ENCODE measurements at regions not wholly inside any gene's neighbourhood (a gene's known extent, or its start where the extent isn't known, plus 50 kb on each side); places are given as distances from the start of the nearest gene placed in this dataset.

DNA sequence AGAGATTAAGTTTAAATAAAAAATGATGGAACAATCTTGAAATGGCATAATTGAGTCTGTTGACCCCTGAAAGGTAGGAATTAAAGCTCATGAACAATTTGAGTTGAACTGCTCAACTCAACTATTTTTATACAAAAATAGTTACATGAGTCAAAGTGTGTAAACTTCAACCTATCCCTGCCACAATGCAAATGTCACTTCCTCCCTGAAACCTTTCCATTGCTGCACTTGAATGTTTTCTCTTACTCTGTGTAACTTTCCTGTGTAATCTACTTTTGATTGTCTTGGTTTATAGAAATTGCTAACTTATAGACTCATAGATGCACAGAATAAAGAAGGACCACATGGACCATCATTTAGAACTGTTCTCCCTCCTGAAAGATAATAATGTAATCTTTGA, 218.5 kb downstream of the GBA3 start:
- DNase-seq = no peak

- DNase-seq = no peak
These were observed 217.5 kb downstream of the GBA3 start for GRCh38 chr4:22910200-22910599.

DNA sequence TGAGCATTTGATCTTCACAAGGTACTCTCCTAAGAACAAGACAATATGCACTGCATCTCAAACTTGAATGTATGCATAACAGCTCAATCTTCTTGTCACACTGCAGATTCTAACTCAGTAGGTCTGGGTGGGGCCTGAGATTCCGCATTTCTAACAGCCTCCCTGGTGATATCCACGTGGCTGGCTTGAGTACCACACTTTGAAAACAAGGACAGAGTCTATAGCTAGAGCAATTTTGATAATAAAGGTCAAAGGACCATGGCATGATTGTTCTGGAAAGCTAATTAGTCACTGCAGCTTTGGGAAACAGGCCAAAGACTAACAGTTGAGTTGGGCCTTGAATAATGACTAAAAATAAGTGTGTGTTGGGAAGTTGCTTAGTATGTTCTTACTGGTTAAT, 213.3 kb downstream of the GBA3 start:
- DNase-seq = no peak

DNA sequence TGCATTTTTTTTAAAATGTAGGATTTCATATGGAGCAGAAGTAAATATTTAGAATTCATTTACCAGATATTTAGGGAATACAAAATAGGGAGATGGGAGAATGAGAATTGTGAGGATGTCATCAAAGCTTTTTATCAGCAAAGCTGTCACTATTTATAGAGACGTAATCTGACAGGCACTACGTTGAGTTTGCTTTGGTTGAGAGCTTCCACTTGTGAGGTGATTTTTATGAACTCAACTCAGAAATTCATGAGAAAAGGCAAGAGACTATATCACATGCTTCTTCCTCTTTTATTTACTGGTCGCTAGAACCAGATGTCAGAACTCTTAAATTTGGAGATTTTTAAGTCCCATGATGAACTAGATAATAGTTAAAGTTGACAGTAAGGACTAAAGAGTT, 211.2 kb downstream of the GBA3 start:
- no peak for DNase-seq

DNA sequence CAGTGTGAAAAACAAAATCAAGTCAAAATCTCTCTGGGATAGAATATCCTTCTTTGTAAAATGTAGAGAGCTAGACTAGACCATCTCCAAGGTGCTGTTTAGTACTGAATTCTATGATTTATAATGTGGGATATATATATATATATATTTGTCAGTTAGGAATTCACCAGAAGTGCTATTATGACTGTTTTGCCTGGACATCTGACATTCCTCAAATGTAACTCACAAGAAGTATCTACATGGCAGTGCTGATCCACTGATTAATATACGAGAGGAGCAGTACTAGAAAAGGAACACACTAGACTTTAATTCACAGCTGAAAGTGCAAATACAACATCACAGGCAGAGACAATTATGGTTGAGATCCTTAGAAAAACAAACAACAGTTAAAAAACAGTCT, 208.9 kb downstream of the GBA3 start:
- no peak for DNase-seq

DNA sequence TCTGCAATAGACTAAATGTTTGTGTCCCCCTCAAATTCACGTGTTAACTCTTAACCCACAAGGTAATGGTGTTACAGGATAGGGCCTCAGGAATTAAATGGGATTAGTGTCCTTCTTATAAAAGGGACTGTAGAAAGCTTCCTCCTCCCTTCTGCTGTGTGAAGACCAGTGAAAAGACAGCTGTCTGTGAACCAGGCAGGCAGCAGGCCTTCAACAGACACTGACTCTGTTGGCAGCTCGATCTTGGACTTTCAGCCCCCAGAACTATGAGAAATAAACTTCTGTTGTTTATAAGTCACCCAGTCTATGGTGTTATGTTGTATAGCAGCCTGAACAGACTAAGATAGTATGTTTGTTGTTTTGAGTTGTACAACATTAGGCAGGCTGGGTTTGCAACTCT, 208.1 kb downstream of the GBA3 start:
- DNase-seq = no peak

DNA sequence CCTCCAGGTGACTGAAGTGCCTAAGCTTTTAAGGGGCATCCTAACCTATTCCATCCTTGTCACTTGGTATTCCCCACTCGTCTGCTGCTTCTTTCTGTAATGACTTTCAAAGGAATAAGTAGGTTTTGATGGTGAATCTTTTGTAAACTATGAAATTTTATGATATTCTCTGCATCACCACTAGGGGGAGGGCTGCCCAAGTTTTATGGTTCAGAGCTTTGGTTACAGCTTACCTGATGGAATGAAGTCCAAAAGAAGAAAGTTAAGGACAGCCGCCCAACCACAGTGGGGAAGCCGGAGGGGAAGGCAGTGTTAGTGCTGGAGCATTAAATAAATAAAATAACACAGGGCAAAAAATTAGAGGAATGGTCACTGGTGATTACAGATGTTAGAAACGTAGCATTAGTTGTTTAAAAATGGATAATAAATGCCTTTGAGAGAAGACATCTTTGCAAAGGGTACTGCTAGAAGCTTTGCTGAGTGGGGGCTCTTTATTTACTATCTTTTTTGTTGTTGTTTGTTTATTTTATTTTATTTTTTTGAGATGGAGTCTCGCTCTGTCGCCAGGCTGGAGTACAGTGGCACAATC, 204.9 kb downstream of the GBA3 start:
- DNase-seq = peak; percentile 5

DNA sequence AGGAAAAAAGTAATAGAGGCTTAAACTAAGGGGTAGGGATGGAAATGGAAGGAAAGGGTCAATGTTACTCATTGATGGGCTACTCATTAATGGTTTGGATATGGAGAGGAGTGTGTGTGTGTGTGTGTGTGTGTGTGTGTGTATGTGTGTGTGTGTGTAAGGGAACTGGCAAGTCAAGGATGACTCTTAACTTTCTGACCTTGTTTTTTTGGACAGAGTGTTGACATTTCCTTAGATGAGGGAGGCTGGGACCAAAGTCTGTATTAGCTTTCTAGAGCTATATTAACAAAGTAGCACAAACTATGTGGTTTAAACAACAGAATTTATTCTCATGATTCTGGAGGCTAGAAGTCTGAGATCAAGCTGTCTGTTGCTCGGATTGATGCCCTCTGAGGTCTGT, 202.7 kb downstream of the GBA3 start:
- no peak for DNase-seq

GRCh38 chr4:22884157-22884556, 191.4 kb downstream of the GBA3 start:
- DNase-seq = no peak

- DNase-seq = no peak
These were observed 188.7 kb downstream of the GBA3 start for GRCh38 chr4:22881411-22881810.

GRCh38 chr4:22877486-22878052, 184.8 kb downstream of the GBA3 start:
- no peak for DNase-seq

DNA sequence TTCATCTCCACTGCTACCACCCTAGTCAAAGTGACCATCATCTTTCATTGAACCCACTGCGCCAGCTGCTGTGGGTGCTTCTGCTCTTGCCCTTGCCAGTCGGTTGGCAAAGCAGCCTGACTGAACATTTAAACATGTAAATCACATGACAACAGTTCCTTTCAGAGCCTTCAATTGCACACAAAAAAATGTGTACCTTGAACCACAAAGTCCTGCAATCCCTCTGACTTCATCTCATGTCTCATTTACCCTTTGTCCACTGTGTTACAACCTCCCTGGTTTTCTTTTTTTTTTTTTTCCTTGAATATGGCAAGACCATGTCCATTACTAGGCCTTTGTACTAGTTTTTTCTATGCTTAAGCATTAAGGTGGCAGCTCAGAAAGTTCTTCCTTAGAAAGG, 183.5 kb downstream of the GBA3 start:
- DNase-seq = no peak

- DNase-seq = no peak
These were observed 183.0 kb downstream of the GBA3 start for GRCh38 chr4:22875587-22876257.

DNA sequence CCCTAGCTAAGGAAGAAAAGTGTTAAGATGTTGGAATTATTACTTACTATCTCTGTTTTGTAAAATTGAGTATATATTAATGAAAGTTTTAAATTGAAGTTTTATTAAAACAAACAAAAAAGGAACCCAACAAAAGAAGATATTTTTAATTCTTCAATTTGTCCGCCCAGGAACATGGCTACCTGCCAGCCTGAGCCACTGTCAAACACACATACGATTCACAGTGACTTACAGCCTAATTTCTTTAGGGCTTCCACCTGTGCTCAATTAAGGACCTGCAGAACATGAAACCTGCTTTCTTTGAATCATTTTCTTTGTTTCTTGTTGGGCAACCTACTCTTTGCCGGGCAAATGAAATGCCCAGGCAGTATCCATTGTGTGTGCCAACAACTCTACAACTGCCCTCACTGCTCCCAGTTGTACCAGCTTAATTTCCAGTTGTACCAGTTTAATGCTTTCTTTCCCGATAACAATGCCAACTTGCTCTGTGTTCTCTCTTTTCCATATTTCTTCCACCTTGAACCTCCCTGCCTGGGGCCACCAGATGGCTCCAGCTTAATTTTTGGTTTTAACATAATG, 181.7 kb downstream of the GBA3 start:
- DNase-seq = no peak

GRCh38 chr4:22873899-22874298, 181.2 kb downstream of the GBA3 start:
- DNase-seq = no peak

GRCh38 chr4:22870847-22871449, 178.2 kb downstream of the GBA3 start:
- no peak for DNase-seq

GRCh38 chr4:22869235-22869634, 176.5 kb downstream of the GBA3 start:
- no peak for DNase-seq

Data from CD4-positive, alpha-beta T cell treated with Interleukin-4 for 4 hours (primary cell).